ENCODE measurements at regions not wholly inside any gene's neighbourhood (a gene's known extent, or its start where the extent isn't known, plus 50 kb on each side); places are given as distances from the start of the nearest gene placed in this dataset.

DNA sequence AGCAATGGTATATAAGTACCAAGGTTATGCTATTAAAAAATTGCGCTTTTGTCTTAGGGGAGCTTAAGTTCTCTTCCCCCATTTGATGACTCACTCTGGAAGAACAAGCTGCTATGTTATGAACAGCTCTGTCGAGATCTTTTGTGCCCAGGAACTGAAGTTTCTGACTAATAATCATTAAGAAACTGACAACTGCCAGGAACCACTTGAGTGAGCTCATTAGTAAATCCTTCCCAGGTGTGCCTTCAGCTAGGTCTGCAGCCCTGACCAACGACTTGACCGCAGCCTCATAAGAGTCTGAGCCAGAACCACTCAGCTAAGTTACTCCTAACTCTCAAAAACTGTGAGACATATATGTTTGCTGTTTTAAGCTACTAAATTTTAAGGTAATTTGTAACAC is 147.8 kb downstream of the SLITRK6 start:
- TF ChIP-seq, protein P1, sequence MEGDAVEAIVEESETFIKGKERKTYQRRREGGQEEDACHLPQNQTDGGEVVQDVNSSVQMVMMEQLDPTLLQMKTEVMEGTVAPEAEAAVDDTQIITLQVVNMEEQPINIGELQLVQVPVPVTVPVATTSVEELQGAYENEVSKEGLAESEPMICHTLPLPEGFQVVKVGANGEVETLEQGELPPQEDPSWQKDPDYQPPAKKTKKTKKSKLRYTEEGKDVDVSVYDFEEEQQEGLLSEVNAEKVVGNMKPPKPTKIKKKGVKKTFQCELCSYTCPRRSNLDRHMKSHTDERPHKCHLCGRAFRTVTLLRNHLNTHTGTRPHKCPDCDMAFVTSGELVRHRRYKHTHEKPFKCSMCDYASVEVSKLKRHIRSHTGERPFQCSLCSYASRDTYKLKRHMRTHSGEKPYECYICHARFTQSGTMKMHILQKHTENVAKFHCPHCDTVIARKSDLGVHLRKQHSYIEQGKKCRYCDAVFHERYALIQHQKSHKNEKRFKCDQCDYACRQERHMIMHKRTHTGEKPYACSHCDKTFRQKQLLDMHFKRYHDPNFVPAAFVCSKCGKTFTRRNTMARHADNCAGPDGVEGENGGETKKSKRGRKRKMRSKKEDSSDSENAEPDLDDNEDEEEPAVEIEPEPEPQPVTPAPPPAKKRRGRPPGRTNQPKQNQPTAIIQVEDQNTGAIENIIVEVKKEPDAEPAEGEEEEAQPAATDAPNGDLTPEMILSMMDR (IDR thresholded peaks at IDR 0.05) = no peak
- TF ChIP-seq EP300 (IDR thresholded peaks at IDR 0.05) (no peak), POLR2A (IDR thresholded peaks at IDR 0.05) (no peak)

Data from stomach (tissue), 4 donors.